WTC11 (cell line): ENCODE measurements at regions not wholly inside any gene's neighbourhood (a gene's known extent, or its start where the extent isn't known, plus 50 kb on each side); places are given as distances from the start of the nearest gene placed in this dataset.

Source experiments
- ATAC-seq: fragments of 200-7000 bp; cut with Tn5 transposase; 2 replicates; pipeline ENCODE4 v1.10.0; 2021; ENCODE audit warnings: mild to moderate bottlenecking, moderate library complexity
- CTCF ChIA-PET: fragments of 300-600 bp; sonication (Branson Sonifier 250); formaldehyde crosslinking; loops from one replicate; lab custom pipeline; 2021; ENCODE audit warnings: antibody characterized with exemption; lab: Charles Lee
- POLR2A ChIA-PET: fragments of 350-600 bp; sonication (Branson Sonifier 250); formaldehyde crosslinking; loops from one replicate; lab custom pipeline; 2021; ENCODE audit warnings: antibody characterized with exemption; lab: Charles Lee
- DNase-seq: peaks from one replicate; pipeline ENCODE4 v3.0.0; 2021; ENCODE audit warnings: low spot score
- H3K27ac Mint-ChIP-seq: 2 replicates; pipeline ENCODE4 v1.8.0; 2021; ENCODE audit warnings: mixed read lengths
- H3K27me3 Mint-ChIP-seq: 2 replicates; pipeline ENCODE4 v1.8.0; 2021; ENCODE audit warnings: low read depth, mild to moderate bottlenecking, moderate library complexity, mixed read lengths
- H3K36me3 Mint-ChIP-seq: 2 replicates; pipeline ENCODE4 v1.8.0; 2021; ENCODE audit warnings: mixed read lengths
- H3K4me1 Mint-ChIP-seq: 2 replicates; pipeline ENCODE4 v1.8.0; 2022; ENCODE audit warnings: mixed read lengths
- H3K4me3 Mint-ChIP-seq: 2 replicates; pipeline ENCODE4 v1.8.0; 2021; ENCODE audit warnings: mild to moderate bottlenecking, moderate library complexity, mixed read lengths
- H3K9me3 Mint-ChIP-seq: 2 replicates; pipeline ENCODE4 v1.8.0; 2021; ENCODE audit warnings: mixed read lengths
- E2F1 ChIP-seq: sonication (generic); formaldehyde crosslinking; IDR thresholded peaks from 2 replicates; pipeline ENCODE4 v1.8.0; 2022; ENCODE audit warnings: mild to moderate bottlenecking, missing genetic modification reagents
- JUN ChIP-seq: sonication (generic); formaldehyde crosslinking; IDR thresholded peaks from 2 replicates; pipeline ENCODE4 v1.8.0; 2023; ENCODE audit warnings: mild to moderate bottlenecking, missing genetic modification reagents
- NFATC4 ChIP-seq: fragments of 250-450 bp; sonication (Bioruptor Pico); IDR thresholded peaks from 2 replicates; pipeline ENCODE4 v1.9.0; 2021; ENCODE audit warnings: mild to moderate bottlenecking
- NFYB ChIP-seq: sonication (generic); formaldehyde crosslinking; conservative IDR thresholded peaks from 2 replicates; pipeline ENCODE4 v1.8.0; 2022; ENCODE audit warnings: low read depth, missing genetic modification reagents
- NR2C2 ChIP-seq: sonication (generic); formaldehyde crosslinking; IDR thresholded peaks from 2 replicates; pipeline ENCODE4 v1.8.0; 2022; ENCODE audit warnings: mild to moderate bottlenecking, missing genetic modification reagents
- OVOL2 ChIP-seq: fragments of 250-450 bp; sonication (Bioruptor Pico); IDR thresholded peaks from 2 replicates; pipeline ENCODE4 v1.9.0; 2021; ENCODE audit warnings: mild to moderate bottlenecking, borderline replicate concordance
- RORB ChIP-seq: fragments of 250-450 bp; sonication (Bioruptor Pico); IDR thresholded peaks from 2 replicates; pipeline ENCODE4 v1.9.0; 2021; ENCODE audit warnings: mild to moderate bottlenecking
- TEAD1 ChIP-seq: sonication (generic); formaldehyde crosslinking; IDR thresholded peaks from 2 replicates; pipeline ENCODE4 v1.8.0; 2022; ENCODE audit warnings: mild to moderate bottlenecking, missing genetic modification reagents
- TEAD4 ChIP-seq: sonication (generic); formaldehyde crosslinking; IDR thresholded peaks from 2 replicates; pipeline ENCODE4 v1.8.0; 2022; ENCODE audit warnings: mild to moderate bottlenecking, missing genetic modification reagents
- ZNF121 ChIP-seq: sonication (generic); formaldehyde crosslinking; IDR thresholded peaks from 2 replicates; pipeline ENCODE4 v1.8.0; 2023; ENCODE audit warnings: missing genetic modification reagents
- ZNF219 ChIP-seq: sonication (generic); formaldehyde crosslinking; IDR thresholded peaks from 2 replicates; pipeline ENCODE4 v1.8.0; 2023; ENCODE audit warnings: missing genetic modification reagents, mild to moderate bottlenecking, borderline replicate concordance
- ZSCAN18 ChIP-seq: fragments of 250-450 bp; sonication (Bioruptor Pico); IDR thresholded peaks from 2 replicates; pipeline ENCODE4 v2.1.2; 2022; ENCODE audit warnings: mild to moderate bottlenecking, moderate library complexity
- TF ChIP-seq, protein P1 (sequence below): sonication (generic); formaldehyde crosslinking; IDR thresholded peaks from 2 replicates; pipeline ENCODE4 v1.8.0; 2022; ENCODE audit warnings: missing genetic modification reagents
- TF ChIP-seq, protein P2 (sequence below): fragments of 250-450 bp; sonication (Bioruptor Pico); IDR thresholded peaks from 2 replicates; pipeline ENCODE4 v1.8.0; 2021; ENCODE audit warnings: mild to moderate bottlenecking

DNA sequence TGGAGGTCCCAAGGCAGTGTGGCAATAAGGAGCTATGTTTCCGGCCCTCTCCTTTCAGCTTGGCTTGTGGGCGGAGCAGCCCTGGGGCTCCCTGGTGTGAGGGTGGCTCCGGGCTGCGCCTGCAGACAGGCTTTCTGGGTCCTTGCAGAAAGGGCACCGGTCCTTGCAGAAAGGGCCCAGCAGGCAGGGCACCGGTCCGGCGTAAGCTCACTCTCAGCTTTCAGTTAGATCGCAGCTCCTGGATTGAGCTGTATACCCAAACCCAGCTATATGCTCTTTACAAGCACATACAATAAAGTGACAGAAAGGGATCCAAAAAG is 293.8 kb upstream of the SHH start (continued):
- TF ChIP-seq, protein P1, sequence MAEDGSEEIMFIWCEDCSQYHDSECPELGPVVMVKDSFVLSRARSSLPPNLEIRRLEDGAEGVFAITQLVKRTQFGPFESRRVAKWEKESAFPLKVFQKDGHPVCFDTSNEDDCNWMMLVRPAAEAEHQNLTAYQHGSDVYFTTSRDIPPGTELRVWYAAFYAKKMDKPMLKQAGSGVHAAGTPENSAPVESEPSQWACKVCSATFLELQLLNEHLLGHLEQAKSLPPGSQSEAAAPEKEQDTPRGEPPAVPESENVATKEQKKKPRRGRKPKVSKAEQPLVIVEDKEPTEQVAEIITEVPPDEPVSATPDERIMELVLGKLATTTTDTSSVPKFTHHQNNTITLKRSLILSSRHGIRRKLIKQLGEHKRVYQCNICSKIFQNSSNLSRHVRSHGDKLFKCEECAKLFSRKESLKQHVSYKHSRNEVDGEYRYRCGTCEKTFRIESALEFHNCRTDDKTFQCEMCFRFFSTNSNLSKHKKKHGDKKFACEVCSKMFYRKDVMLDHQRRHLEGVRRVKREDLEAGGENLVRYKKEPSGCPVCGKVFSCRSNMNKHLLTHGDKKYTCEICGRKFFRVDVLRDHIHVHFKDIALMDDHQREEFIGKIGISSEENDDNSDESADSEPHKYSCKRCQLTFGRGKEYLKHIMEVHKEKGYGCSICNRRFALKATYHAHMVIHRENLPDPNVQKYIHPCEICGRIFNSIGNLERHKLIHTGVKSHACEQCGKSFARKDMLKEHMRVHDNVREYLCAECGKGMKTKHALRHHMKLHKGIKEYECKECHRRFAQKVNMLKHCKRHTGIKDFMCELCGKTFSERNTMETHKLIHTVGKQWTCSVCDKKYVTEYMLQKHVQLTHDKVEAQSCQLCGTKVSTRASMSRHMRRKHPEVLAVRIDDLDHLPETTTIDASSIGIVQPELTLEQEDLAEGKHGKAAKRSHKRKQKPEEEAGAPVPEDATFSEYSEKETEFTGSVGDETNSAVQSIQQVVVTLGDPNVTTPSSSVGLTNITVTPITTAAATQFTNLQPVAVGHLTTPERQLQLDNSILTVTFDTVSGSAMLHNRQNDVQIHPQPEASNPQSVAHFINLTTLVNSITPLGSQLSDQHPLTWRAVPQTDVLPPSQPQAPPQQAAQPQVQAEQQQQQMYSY (CRISPR knock-in tag): no peak

DNA sequence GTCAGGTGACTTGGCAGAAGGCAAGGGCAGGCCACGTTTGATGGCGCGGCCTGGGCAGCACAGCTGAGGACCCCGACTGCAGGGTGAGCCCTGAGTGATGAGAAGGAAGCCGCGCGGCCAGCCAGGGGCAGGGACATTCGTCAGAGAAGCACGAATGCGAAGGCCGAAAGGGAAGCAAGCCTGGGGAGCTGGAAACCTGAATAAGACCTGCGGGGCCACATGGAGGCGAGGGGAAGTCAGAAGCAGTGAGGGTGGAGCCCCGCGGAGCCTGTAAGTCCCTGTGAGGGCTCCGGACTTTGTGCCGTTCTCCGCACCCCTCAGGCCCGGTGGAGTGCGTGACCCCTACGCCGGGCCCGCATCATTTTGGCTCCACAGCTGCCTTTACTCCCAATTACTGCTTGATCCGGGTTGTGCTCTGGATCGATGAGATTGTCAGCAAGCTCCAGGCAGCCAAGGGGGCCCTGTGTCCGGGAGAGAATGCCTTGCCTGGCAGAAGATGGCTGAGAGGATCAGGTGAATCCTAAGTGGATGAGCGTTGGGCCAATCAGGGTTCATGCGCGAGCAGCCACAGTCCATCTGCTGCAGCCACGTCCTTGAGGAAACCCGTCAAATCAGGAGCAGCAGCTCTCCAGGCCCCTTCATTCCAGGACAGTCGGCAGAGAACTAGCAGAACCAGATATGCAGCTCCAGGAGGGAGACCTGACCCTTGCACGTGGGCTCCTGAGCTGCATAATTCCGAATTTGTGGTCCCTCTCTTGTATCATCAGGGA is 293.3 kb upstream of the SHH start:
- TF ChIP-seq NFYB (CRISPR knock-in tag) (no peak), NR2C2 (no peak), RORB (CRISPR knock-in tag) (no peak), OVOL2 (CRISPR knock-in tag) (no peak), JUN (no peak), TEAD4 (CRISPR knock-in tag) (no peak)
- H3K4me1 Mint-ChIP-seq: no peaks in the 10 kb centered on the region
- no peak overlapping the region for H3K27ac Mint-ChIP-seq
- peaks cover 29% of the 10 kb centered on the region for H3K36me3 Mint-ChIP-seq
- H3K27me3 Mint-ChIP-seq: peaks cover 9% of the 10 kb centered on the region
- H3K4me3 Mint-ChIP-seq: no peak overlapping the region
- POLR2A ChIA-PET: no interaction called here
- H3K9me3 Mint-ChIP-seq: peaks cover 39% of the 10 kb centered on the region
- DNase-seq (no peak), ATAC-seq (no peak)
- CTCF ChIA-PET: no interaction called here

- H3K27ac Mint-ChIP-seq: no peak overlapping the region
- H3K4me3 Mint-ChIP-seq: no peak overlapping the region
- no peaks in the 10 kb centered on the region for H3K4me1 Mint-ChIP-seq
- H3K36me3 Mint-ChIP-seq: peaks cover 26% of the 10 kb centered on the region
- H3K9me3 Mint-ChIP-seq: peaks cover 34% of the 10 kb centered on the region
- peaks cover 6% of the 10 kb centered on the region; the same call in 1 of the 2 replicates for H3K27me3 Mint-ChIP-seq
- DNase-seq (no peak), ATAC-seq (no peak)
- CTCF ChIA-PET: no interaction called here
- POLR2A ChIA-PET: no interaction called here
- no peak for TF ChIP-seq ZNF121 (CRISPR knock-in tag)
Observed at GRCh38 chr7:156104501-156105336, 292.5 kb upstream of the SHH start.

DNA sequence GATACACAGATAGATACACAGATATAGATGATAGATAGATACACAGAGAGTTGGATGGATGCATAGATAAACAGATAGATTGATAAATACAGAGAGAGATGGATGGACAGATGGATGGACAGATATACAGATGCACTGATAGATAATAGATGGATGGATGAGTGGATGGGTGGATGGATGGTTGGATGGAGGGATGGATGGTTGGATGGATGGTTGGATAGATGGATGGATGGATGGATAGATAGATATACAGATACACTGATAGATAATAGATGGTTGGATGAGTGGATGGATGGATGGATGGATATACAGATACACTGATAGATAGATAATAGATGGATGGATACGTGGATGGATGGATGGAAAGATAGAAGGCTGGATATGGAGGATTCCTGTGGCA is 290.0 kb upstream of the SHH start:
- H3K36me3 Mint-ChIP-seq: peaks cover 22% of the 10 kb centered on the region
- ChIA-PET CTCF (no interaction called here), POLR2A (no interaction called here)
- H3K27ac Mint-ChIP-seq: no peak overlapping the region
- H3K4me3 Mint-ChIP-seq: no peak overlapping the region
- no peak for TF ChIP-seq NFYB (CRISPR knock-in tag)
- no peak for TF ChIP-seq ZSCAN18 (CRISPR knock-in tag)
- TF ChIP-seq NFATC4 (CRISPR knock-in tag): no peak
- TF ChIP-seq, protein P2, sequence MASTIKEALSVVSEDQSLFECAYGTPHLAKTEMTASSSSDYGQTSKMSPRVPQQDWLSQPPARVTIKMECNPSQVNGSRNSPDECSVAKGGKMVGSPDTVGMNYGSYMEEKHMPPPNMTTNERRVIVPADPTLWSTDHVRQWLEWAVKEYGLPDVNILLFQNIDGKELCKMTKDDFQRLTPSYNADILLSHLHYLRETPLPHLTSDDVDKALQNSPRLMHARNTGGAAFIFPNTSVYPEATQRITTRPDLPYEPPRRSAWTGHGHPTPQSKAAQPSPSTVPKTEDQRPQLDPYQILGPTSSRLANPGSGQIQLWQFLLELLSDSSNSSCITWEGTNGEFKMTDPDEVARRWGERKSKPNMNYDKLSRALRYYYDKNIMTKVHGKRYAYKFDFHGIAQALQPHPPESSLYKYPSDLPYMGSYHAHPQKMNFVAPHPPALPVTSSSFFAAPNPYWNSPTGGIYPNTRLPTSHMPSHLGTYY: no peak
- TF ChIP-seq E2F1 (CRISPR knock-in tag): no peak
- no peak for TF ChIP-seq ZNF219 (CRISPR knock-in tag)
- no peak for TF ChIP-seq TEAD1 (CRISPR knock-in tag)
- H3K9me3 Mint-ChIP-seq: peaks cover 24% of the 10 kb centered on the region
- ATAC-seq: no peak
- H3K4me1 Mint-ChIP-seq: no peaks in the 10 kb centered on the region
- DNase-seq: no peak
- peaks cover 2% of the 10 kb centered on the region for H3K27me3 Mint-ChIP-seq
